SU-DHL-6 (cell line): ENCODE measurements at regions not wholly inside any gene's neighbourhood (a gene's known extent, or its start where the extent isn't known, plus 50 kb on each side); places are given as distances from the start of the nearest gene placed in this dataset.

Experiments
- H2AFZ ChIP-seq: fragments of 200-600 bp; sonication (generic); 2 replicates; pipeline ENCODE4 v1.6.1; 2014; ENCODE audit warnings: low read depth, mild to moderate bottlenecking, moderate library complexity, mixed read lengths, antibody characterized with exemption, low read length; ENCODE audit not compliant: severe bottlenecking
- H3F3A ChIP-seq: fragments of 200-600 bp; shearing (Covaris generic); 2 replicates; pipeline ENCODE4 v1.6.0; 2016; ENCODE audit warnings: antibody characterized with exemption, mild to moderate bottlenecking; ENCODE audit not compliant: insufficient read depth
- H3K27ac ChIP-seq: fragments of 200-600 bp; sonication (generic); 2 replicates; pipeline ENCODE4 v1.5.1; 2016; ENCODE audit warnings: low read depth, mild to moderate bottlenecking, low read length, moderate library complexity, mixed read lengths
- H3K27me3 ChIP-seq: fragments of 200-600 bp; sonication (generic), shearing (Covaris generic); 2 replicates; pipeline ENCODE4 v1.6.0; 2014; ENCODE audit warnings: mild to moderate bottlenecking, low read length
- H3K36me3 ChIP-seq: fragments of 200-600 bp; sonication (generic); 2 replicates; pipeline ENCODE4 v1.6.1; 2014; ENCODE audit warnings: mild to moderate bottlenecking, low read length, mixed read lengths
- H3K4me2 ChIP-seq: fragments of 300-600, 200-600 bp; shearing (Covaris generic), sonication (generic); 2 replicates; pipeline ENCODE4 v1.6.0; 2014; ENCODE audit warnings: low read length, low read depth, mild to moderate bottlenecking; ENCODE audit not compliant: poor library complexity, severe bottlenecking
- H3K4me3 ChIP-seq: fragments of 200-600 bp; sonication (generic); 2 replicates; pipeline ENCODE4 v1.5.1; 2014; ENCODE audit warnings: antibody characterized with exemption, low read length, mild to moderate bottlenecking, mixed read lengths; ENCODE audit not compliant: insufficient read depth, poor library complexity, severe bottlenecking
- H3K79me2 ChIP-seq: fragments of 200-600 bp; sonication (generic); 2 replicates; pipeline ENCODE4 v1.6.1; 2014; ENCODE audit warnings: mild to moderate bottlenecking, low read length, moderate library complexity; ENCODE audit not compliant: insufficient read depth
- H3K9ac ChIP-seq: fragments of 200-600 bp; sonication (generic); 2 replicates; pipeline ENCODE4 v1.7.0; 2014; ENCODE audit warnings: mild to moderate bottlenecking, low read length
- H3K9me2 ChIP-seq: fragments of 200-600 bp; sonication (generic); replicated peaks from 2 replicates; pipeline ENCODE4 v1.6.1; 2014; ENCODE audit warnings: low read length; ENCODE audit not compliant: insufficient read depth
- H3K9me3 ChIP-seq: fragments of 200-600 bp; sonication (generic); 2 replicates; pipeline ENCODE4 v1.6.1; 2014; ENCODE audit warnings: low read length, mixed read lengths; ENCODE audit not compliant: insufficient read depth
- H4K20me1 ChIP-seq: fragments of 200-600 bp; sonication (generic); 2 replicates; pipeline ENCODE4 v1.6.1; 2014; ENCODE audit warnings: low read depth, mild to moderate bottlenecking, antibody characterized with exemption, low read length, moderate library complexity, mixed read lengths
- EZH2phosphoT487 ChIP-seq: fragments of 200-600 bp; sonication (generic), shearing (Covaris generic); conservative IDR thresholded peaks from 2 replicates; pipeline ENCODE4 v1.6.1; 2018; ENCODE audit warnings: mild to moderate bottlenecking, antibody characterized with exemption, low read length, moderate library complexity, mixed read lengths
- TF ChIP-seq, protein P1 (sequence below): fragments of 200-600 bp; sonication (generic); IDR thresholded peaks from one replicate; pipeline ENCODE4 v1.5.1; 2017; ENCODE audit warnings: antibody characterized with exemption, mild to moderate bottlenecking, low read length, moderate library complexity; ENCODE audit not compliant: insufficient read depth, poor library complexity, severe bottlenecking

DNA sequence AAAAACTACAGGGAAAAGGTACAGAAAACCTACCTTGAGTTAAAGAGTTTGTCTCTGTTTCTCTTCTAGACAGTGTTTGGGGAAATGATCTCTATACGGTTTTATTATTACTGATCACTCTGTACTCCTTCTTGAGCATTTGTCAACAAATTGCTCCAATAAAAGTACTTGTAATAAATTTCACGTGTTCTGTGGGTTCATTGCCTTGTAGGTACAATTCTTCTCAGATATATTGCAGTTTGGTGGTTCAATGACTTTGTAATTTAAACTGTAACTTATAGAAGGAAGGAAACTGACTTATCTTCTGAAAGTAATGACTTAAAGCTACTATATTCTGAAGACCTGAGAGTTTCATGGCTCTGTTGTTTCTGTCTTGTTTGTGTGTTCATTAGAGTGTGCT lies 319.9 kb upstream of the PCSK5 start:
- Histone ChIP-seq H3K36me3 (no peaks in the 10 kb centered on the region), H3K4me3 (no peak overlapping the region), H3F3A (no peaks in the 10 kb centered on the region), H3K9me3 (no peaks in the 10 kb centered on the region), H4K20me1 (no peaks in the 10 kb centered on the region), H2AFZ (no peak overlapping the region), H3K9me2 (no peaks in the 10 kb centered on the region), H3K27ac (no peak overlapping the region), H3K27me3 (no peaks in the 10 kb centered on the region), H3K9ac (no peak overlapping the region), H3K4me2 (no peak overlapping the region), H3K79me2 (no peaks in the 10 kb centered on the region)
- TF ChIP-seq, protein P1, sequence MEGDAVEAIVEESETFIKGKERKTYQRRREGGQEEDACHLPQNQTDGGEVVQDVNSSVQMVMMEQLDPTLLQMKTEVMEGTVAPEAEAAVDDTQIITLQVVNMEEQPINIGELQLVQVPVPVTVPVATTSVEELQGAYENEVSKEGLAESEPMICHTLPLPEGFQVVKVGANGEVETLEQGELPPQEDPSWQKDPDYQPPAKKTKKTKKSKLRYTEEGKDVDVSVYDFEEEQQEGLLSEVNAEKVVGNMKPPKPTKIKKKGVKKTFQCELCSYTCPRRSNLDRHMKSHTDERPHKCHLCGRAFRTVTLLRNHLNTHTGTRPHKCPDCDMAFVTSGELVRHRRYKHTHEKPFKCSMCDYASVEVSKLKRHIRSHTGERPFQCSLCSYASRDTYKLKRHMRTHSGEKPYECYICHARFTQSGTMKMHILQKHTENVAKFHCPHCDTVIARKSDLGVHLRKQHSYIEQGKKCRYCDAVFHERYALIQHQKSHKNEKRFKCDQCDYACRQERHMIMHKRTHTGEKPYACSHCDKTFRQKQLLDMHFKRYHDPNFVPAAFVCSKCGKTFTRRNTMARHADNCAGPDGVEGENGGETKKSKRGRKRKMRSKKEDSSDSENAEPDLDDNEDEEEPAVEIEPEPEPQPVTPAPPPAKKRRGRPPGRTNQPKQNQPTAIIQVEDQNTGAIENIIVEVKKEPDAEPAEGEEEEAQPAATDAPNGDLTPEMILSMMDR, result no peak
- TF ChIP-seq EZH2phosphoT487, result no peak

DNA sequence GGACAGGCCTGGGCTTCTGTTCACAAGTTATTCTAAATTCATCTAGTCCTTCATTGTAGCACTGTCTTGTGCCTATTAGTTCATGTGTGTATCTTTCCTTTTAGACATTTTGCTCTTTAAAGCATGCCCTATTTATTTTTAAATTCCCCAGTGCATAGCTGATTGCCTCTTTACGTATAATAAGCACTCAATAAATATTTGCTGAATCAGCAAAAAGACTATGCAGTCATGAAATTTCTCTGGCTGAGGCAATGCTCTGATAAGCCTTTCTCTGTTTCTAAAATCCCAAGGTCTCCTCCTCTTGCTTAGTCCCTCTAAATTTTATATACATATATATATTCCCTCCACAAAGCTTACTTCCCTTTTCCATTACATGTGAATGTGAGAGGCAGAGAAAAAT lies 315.9 kb upstream of the PCSK5 start:
- H3K9ac ChIP-seq, result no peak overlapping the region

DNA sequence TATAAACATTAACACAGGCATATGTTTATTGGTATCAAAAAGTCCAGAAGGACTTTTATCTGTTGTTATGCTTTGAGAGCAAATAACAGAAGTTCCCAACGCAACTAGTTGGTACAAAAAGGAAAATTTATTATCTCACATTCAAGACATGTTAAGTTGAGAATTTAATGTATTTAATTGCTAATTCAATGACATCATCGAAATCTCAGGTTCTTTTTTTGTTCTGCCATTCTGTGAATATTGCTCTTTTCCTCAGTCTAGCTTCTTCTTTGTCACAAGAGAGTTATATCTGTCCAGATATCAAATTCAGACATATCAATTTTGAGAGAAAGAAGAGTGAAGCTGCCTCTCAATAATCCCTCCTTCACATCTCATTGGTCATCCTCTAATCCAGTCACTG lies 307.6 kb upstream of the PCSK5 start:
- no peaks in the 10 kb centered on the region for H3K27me3 ChIP-seq
- H3F3A ChIP-seq, result no peaks in the 10 kb centered on the region
- H3K4me2 ChIP-seq, result no peak overlapping the region
- no peaks in the 10 kb centered on the region for H3K9me3 ChIP-seq
- no peaks in the 10 kb centered on the region for H3K36me3 ChIP-seq
- H3K4me3 ChIP-seq, result no peak overlapping the region
- H3K9me2 ChIP-seq, result no peaks in the 10 kb centered on the region
- TF ChIP-seq EZH2phosphoT487, result no peak
- TF ChIP-seq, protein P1, result no peak
- no peak overlapping the region for H3K9ac ChIP-seq
- H3K27ac ChIP-seq, result no peak overlapping the region
- no peaks in the 10 kb centered on the region for H3K79me2 ChIP-seq
- H2AFZ ChIP-seq, result no peak overlapping the region
- H4K20me1 ChIP-seq, result no peaks in the 10 kb centered on the region

More for the DNA sequence above, 315.9 kb upstream of the PCSK5 start:
- TF ChIP-seq, protein P1, result no peak
- TF ChIP-seq EZH2phosphoT487, result no peak
- no peaks in the 10 kb centered on the region for H3K9me3 ChIP-seq
- no peak overlapping the region for H2AFZ ChIP-seq
- H3K9me2 ChIP-seq, result no peaks in the 10 kb centered on the region
- H4K20me1 ChIP-seq, result no peaks in the 10 kb centered on the region
- H3F3A ChIP-seq, result no peaks in the 10 kb centered on the region
- H3K36me3 ChIP-seq, result no peaks in the 10 kb centered on the region
- no peaks in the 10 kb centered on the region for H3K79me2 ChIP-seq
- H3K4me2 ChIP-seq, result no peak overlapping the region
- H3K27ac ChIP-seq, result no peak overlapping the region
- H3K4me3 ChIP-seq, result no peak overlapping the region
- H3K27me3 ChIP-seq, result no peaks in the 10 kb centered on the region

DNA sequence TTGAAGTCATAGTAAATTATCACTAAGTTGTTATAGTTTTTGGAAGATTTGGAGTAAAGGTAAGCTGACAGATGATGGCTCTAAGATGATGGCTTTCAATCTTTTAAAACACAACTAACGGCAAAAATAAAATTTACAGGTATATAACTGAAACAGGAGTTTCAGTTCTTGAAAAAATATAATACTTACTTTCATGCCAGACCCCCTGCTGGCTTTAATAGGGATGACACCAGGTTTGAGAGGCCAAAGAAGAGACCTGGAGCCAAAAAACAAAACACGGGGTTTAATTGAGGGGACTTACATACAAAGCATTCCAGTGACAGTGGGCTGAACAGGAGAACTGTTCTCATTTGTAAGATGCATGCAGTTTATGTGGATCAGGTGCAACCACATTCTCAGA lies 301.7 kb upstream of the PCSK5 start:
- TF ChIP-seq, protein P1, result peak; percentile 32
- no peak for TF ChIP-seq EZH2phosphoT487
- no peak overlapping the region for H3K27ac ChIP-seq
- H3K27me3 ChIP-seq, result no peaks in the 10 kb centered on the region
- H3K36me3 ChIP-seq, result no peaks in the 10 kb centered on the region
- no peak overlapping the region for H3K9ac ChIP-seq
- no peak overlapping the region for H3K4me2 ChIP-seq
- no peak overlapping the region for H3K4me3 ChIP-seq
- no peaks in the 10 kb centered on the region for H4K20me1 ChIP-seq
- H3K79me2 ChIP-seq, result no peaks in the 10 kb centered on the region
- no peaks in the 10 kb centered on the region for H3K9me2 ChIP-seq
- no peaks in the 10 kb centered on the region for H3F3A ChIP-seq
- no peaks in the 10 kb centered on the region for H3K9me3 ChIP-seq
- no peak overlapping the region for H2AFZ ChIP-seq
